Fibroblast of mammary gland (primary cell): ENCODE measurements at regions not wholly inside any gene's neighbourhood (a gene's known extent, or its start where the extent isn't known, plus 50 kb on each side); places are given as distances from the start of the nearest gene placed in this dataset.

Source experiments
- DNase-seq: peaks from one replicate; pipeline ENCODE4 v3.0.0-alpha.2; 2010; ENCODE audit warnings: low read depth
- H3K4me3 ChIP-seq: 2 replicates; pipeline ENCODE4 v1.5.1; 2011; ENCODE audit warnings: low read depth, mild to moderate bottlenecking, low read length, moderate library complexity; ENCODE audit not compliant: control insufficient read depth
- CTCF ChIP-seq: conservative IDR thresholded peaks from 2 replicates; pipeline ENCODE4 v1.5.1; 2011; ENCODE audit warnings: low read depth, low read length, inconsistent platforms; ENCODE audit not compliant: control insufficient read depth, insufficient read depth

- TF ChIP-seq CTCF = no peak
- no peak overlapping the region for H3K4me3 ChIP-seq
- no peak for DNase-seq
Observed at GRCh38 chr22:47591709-47592108, 829.3 kb downstream of the TBC1D22A start.

GRCh38 chr22:47591016-47591415, 828.6 kb downstream of the TBC1D22A start:
- H3K4me3 ChIP-seq = no peak overlapping the region
- no peak for TF ChIP-seq CTCF
- DNase-seq = no peak

- no peak for DNase-seq
- no peak for TF ChIP-seq CTCF
- no peak overlapping the region for H3K4me3 ChIP-seq
Observed at GRCh38 chr22:47589271-47590250, 827.1 kb downstream of the TBC1D22A start.

- no peak for TF ChIP-seq CTCF
- no peak overlapping the region for H3K4me3 ChIP-seq
- DNase-seq = no peak
Observed at GRCh38 chr22:47588578-47588960, 826.1 kb downstream of the TBC1D22A start.

GRCh38 chr22:47587861-47588577, 825.6 kb downstream of the TBC1D22A start:
- TF ChIP-seq CTCF = no peak
- no peak overlapping the region for H3K4me3 ChIP-seq
- DNase-seq = no peak

- no peak for DNase-seq
- no peak overlapping the region for H3K4me3 ChIP-seq
Observed at GRCh38 chr22:47587361-47587760, 824.9 kb downstream of the TBC1D22A start.

More at GRCh38 chr22:47587361-47587760, 824.9 kb downstream of the TBC1D22A start:
- no peak for TF ChIP-seq CTCF
